ENCODE measurements at regions not wholly inside any gene's neighbourhood (a gene's known extent, or its start where the extent isn't known, plus 50 kb on each side); places are given as distances from the start of the nearest gene placed in this dataset.
A peak's percentile ranks its signal among the peaks of the same experiment; 100 is the strongest.

GRCh38 chr4:112888622-112889021 lies 160.8 kb upstream of the ANK2 start:
- no peak overlapping the region for H2AFZ ChIP-seq (ENCODE audit: low read length)
- no peaks in the 10 kb centered on the region for H3K9me3 ChIP-seq (ENCODE audit: control insufficient read depth, low read depth, low read length)
- DNase-seq, result no peak
- no peak overlapping the region for H3K9ac ChIP-seq (ENCODE audit: extremely low read depth, insufficient read length, low read length)
- no peaks in the 10 kb centered on the region for H3K79me1 ChIP-seq (ENCODE audit: insufficient read depth, low read depth, low read length, poor library complexity, severe bottlenecking)
- Mint-ChIP-seq H3K9me3 (no peaks in the 10 kb centered on the region), H3K27me3 (ENCODE audit: low read depth) (no peaks in the 10 kb centered on the region), H3K4me3 (no peak overlapping the region), H3K4me1 (peaks cover 9 to 15% of the 10 kb centered on the region in 2 experiments), H3K27ac (peak overlapping the region in 1 of 3 experiments; percentile 28; a peak in 1 of 7 replicates), H3K36me3 (ENCODE audit: insufficient read depth in 1 of 3, low read depth in 3 of 3) (no peaks in the 10 kb centered on the region)
- H2BK20ac ChIP-seq (ENCODE audit: low read depth, low read length, poor library complexity, severe bottlenecking), result no peak overlapping the region
- no peaks in the 10 kb centered on the region for H3K23me2 ChIP-seq (ENCODE audit: insufficient read length, low read depth, low read length, poor library complexity, severe bottlenecking)
- no peak overlapping the region for H3K4me2 ChIP-seq (ENCODE audit: insufficient read depth, insufficient read length, low read length)
- no CpG with 5 or more reads among the region's 2 CpGs for WGBS (ENCODE audit: extremely low coverage, insufficient read length, low lambda C conversion rate)
- H2BK15ac ChIP-seq (ENCODE audit: low read depth, low read length), result no peak overlapping the region
- no peak overlapping the region for H2BK12ac ChIP-seq (ENCODE audit: insufficient read length, low read depth, low read length)
- no peaks in the 10 kb centered on the region for H3K27me3 ChIP-seq (ENCODE audit: insufficient read depth, low read length)
- no peak overlapping the region for H3T11ph ChIP-seq (ENCODE audit: low read length)
- H4K91ac ChIP-seq (ENCODE audit: insufficient read length, low read depth, low read length), result no peak overlapping the region
- H3K4me1 ChIP-seq (ENCODE audit: insufficient read depth, low read length), result no peaks in the 10 kb centered on the region
- H3K18ac ChIP-seq (ENCODE audit: insufficient read length, low read depth, low read length), result no peak overlapping the region
- H2AK5ac ChIP-seq (ENCODE audit: insufficient read length, low read length), result no peak overlapping the region
- no peaks in the 10 kb centered on the region for H4K20me1 ChIP-seq (ENCODE audit: control insufficient read depth, insufficient read depth, insufficient read length)
- TF ChIP-seq CTCF (conservative IDR thresholded peaks at IDR 0.05), result no peak
- no peak overlapping the region for H2BK5ac ChIP-seq (ENCODE audit: insufficient read length, low read length)
- H3K79me2 ChIP-seq (ENCODE audit: insufficient read depth, low read length), result no peaks in the 10 kb centered on the region
- H3K56ac ChIP-seq (ENCODE audit: insufficient read length, low read depth, low read length), result no peak overlapping the region
- no peak overlapping the region for H3K14ac ChIP-seq (ENCODE audit: insufficient read depth, low read length)
- H4K5ac ChIP-seq (ENCODE audit: insufficient read length, low read depth, low read length), result no peak overlapping the region
- no peak overlapping the region for H3K23ac ChIP-seq (ENCODE audit: insufficient read length, low read depth, low read length)
- H3K4ac ChIP-seq (ENCODE audit: low read depth, low read length), result no peak overlapping the region
- no peak overlapping the region for H4K8ac ChIP-seq (replicated peaks; ENCODE audit: insufficient read length, low read depth, low read length)
- H2BK120ac ChIP-seq (ENCODE audit: low read depth, low read length, poor library complexity, severe bottlenecking), result no peak overlapping the region
- no peak overlapping the region for H3K27ac ChIP-seq (ENCODE audit: insufficient read length, low read depth, low read length)

Data from H9 (cell line).